NCI-H2107 treated with DMSO at 0.1 percent for 48 hours (cell line): ENCODE measurements at regions not wholly inside any gene's neighbourhood (a gene's known extent, or its start where the extent isn't known, plus 50 kb on each side); places are given as distances from the start of the nearest gene placed in this dataset.
"Not testable (repeated sequence)": the region's sequence is repeated elsewhere in the genome, so short reads cannot be mapped to it uniquely, and the experiment has no call there.

Experiments used
- DNase-seq: peaks from one replicate; lab custom pipeline; 2025; ENCODE audit not compliant: unreplicated experiment; lab: John Stamatoyannopoulos, UW

- DNase-seq = no peak
These were observed 51.2 kb upstream of the MEX3C start for GRCh38 chr18:51248685-51249084.

- no peak for DNase-seq
These were observed 52.5 kb upstream of the MEX3C start for GRCh38 chr18:51250006-51250405.

GRCh38 chr18:51250458-51251024 lies 53.1 kb upstream of the MEX3C start:
- DNase-seq = no peak

GRCh38 chr18:51251625-51252024 lies 54.1 kb upstream of the MEX3C start:
- DNase-seq = no peak

- DNase-seq = no peak
These were observed 56.0 kb upstream of the MEX3C start for GRCh38 chr18:51253476-51253875.

- no peak for DNase-seq
These were observed 58.2 kb upstream of the MEX3C start for GRCh38 chr18:51255693-51256092.

GRCh38 chr18:51257150-51257549 lies 59.7 kb upstream of the MEX3C start:
- DNase-seq = no peak

GRCh38 chr18:51260118-51260517 lies 62.6 kb upstream of the MEX3C start:
- DNase-seq = no peak

GRCh38 chr18:51266077-51266476 lies 68.6 kb upstream of the MEX3C start:
- not testable (repeated sequence) for DNase-seq

GRCh38 chr18:51266773-51267172 lies 69.3 kb upstream of the MEX3C start:
- no peak for DNase-seq

- no peak for DNase-seq
These were observed 76.0 kb upstream of the MEX3C start for GRCh38 chr18:51273437-51273836.

- DNase-seq = no peak
These were observed 78.4 kb upstream of the MEX3C start for GRCh38 chr18:51275712-51276476.

GRCh38 chr18:51278045-51278649 lies 80.7 kb upstream of the MEX3C start:
- peak; percentile 49 for DNase-seq

GRCh38 chr18:51279367-51279984 lies 82.0 kb upstream of the MEX3C start:
- DNase-seq = no peak

- DNase-seq = no peak
These were observed 90.5 kb upstream of the MEX3C start for GRCh38 chr18:51287818-51288508.

- DNase-seq = no peak
These were observed 91.1 kb upstream of the MEX3C start for GRCh38 chr18:51288582-51288981.

GRCh38 chr18:51290860-51291259 lies 93.4 kb upstream of the MEX3C start:
- no peak for DNase-seq

- no peak for DNase-seq
These were observed 103.4 kb upstream of the MEX3C start for GRCh38 chr18:51300912-51301311.

- DNase-seq = no peak
These were observed 103.9 kb upstream of the MEX3C start for GRCh38 chr18:51301376-51301775.

- no peak for DNase-seq
These were observed 119.2 kb upstream of the MEX3C start for GRCh38 chr18:51316677-51317076.

- DNase-seq = no peak
These were observed 124.2 kb upstream of the MEX3C start for GRCh38 chr18:51321696-51322095.
